ENCODE measurements at regions not wholly inside any gene's neighbourhood (a gene's known extent, or its start where the extent isn't known, plus 50 kb on each side); places are given as distances from the start of the nearest gene placed in this dataset.

- no peak for TF ChIP-seq CTCF (IDR thresholded peaks at IDR 0.05; ENCODE audit: low read depth, low read length)
- H3K4me3 ChIP-seq (ENCODE audit: low read depth, low read length), result no peak overlapping the region
- DNase-seq (ENCODE audit: low read depth, low spot score), result no peak
- in situ Hi-C loops (cut with HindIII; ENCODE audit: low sequenced_read_pairs), result no loop called here
Observed at GRCh38 chr9:12461763-12462460, 231.3 kb upstream of the TYRP1 start.

- no peak for TF ChIP-seq CTCF (IDR thresholded peaks at IDR 0.05; ENCODE audit: low read depth, low read length)
- H3K4me3 ChIP-seq (ENCODE audit: low read depth, low read length), result no peak overlapping the region
- no peak for DNase-seq (ENCODE audit: low read depth, low spot score)
- in situ Hi-C loops (cut with HindIII; ENCODE audit: low sequenced_read_pairs), result no loop called here
Observed at GRCh38 chr9:12462861-12463260, 230.3 kb upstream of the TYRP1 start.

- in situ Hi-C loops (cut with HindIII; ENCODE audit: low sequenced_read_pairs), result no loop called here
- TF ChIP-seq CTCF (IDR thresholded peaks at IDR 0.05; ENCODE audit: low read depth, low read length), result no peak
Observed at GRCh38 chr9:12463641-12464040, 229.5 kb upstream of the TYRP1 start.

GRCh38 chr9:12464400-12464799 is 228.8 kb upstream of the TYRP1 start:
- in situ Hi-C loops (cut with HindIII; ENCODE audit: low sequenced_read_pairs), result no loop called here
- H3K4me3 ChIP-seq (ENCODE audit: low read depth, low read length), result no peak overlapping the region
- no peak for TF ChIP-seq CTCF (IDR thresholded peaks at IDR 0.05; ENCODE audit: low read depth, low read length)
- no peak for DNase-seq (ENCODE audit: low read depth, low spot score)

More at GRCh38 chr9:12463641-12464040, 229.5 kb upstream of the TYRP1 start:
- no peak overlapping the region for H3K4me3 ChIP-seq (ENCODE audit: low read depth, low read length)
- DNase-seq (ENCODE audit: low read depth, low spot score), result no peak

- DNase-seq (ENCODE audit: low read depth, low spot score), result peak; percentile 37
- in situ Hi-C loops (cut with HindIII; ENCODE audit: low sequenced_read_pairs), result no loop called here
Observed at GRCh38 chr9:12464910-12465512, 228.2 kb upstream of the TYRP1 start.

GRCh38 chr9:12469084-12469483 is 224.1 kb upstream of the TYRP1 start:
- no peak for TF ChIP-seq CTCF (IDR thresholded peaks at IDR 0.05; ENCODE audit: low read depth, low read length)
- in situ Hi-C loops (cut with HindIII; ENCODE audit: low sequenced_read_pairs), result no loop called here
- H3K4me3 ChIP-seq (ENCODE audit: low read depth, low read length), result no peak overlapping the region
- DNase-seq (ENCODE audit: low read depth, low spot score), result no peak

More at GRCh38 chr9:12464910-12465512, 228.2 kb upstream of the TYRP1 start:
- no peak overlapping the region for H3K4me3 ChIP-seq (ENCODE audit: low read depth, low read length)
- peak; percentile 56 for TF ChIP-seq CTCF (IDR thresholded peaks at IDR 0.05; ENCODE audit: low read depth, low read length)

Data from astrocyte of the spinal cord (primary cell).